SK-N-SH (cell line): ENCODE measurements at regions not wholly inside any gene's neighbourhood (a gene's known extent, or its start where the extent isn't known, plus 50 kb on each side); places are given as distances from the start of the nearest gene placed in this dataset.

Experiments
- CTCF ChIA-PET: fragments of 300-600, 350-600 bp; formaldehyde crosslinking; extraction: SDS; loops from one replicate; lab custom pipeline; 2021; lab: Yijun Ruan, JAX
- POLR2A ChIA-PET: fragments of 350-600 bp; sonication (Branson Sonifier 250); formaldehyde crosslinking; extraction: SDS; loops from one replicate; lab custom pipeline; 2020; ENCODE audit warnings: antibody characterized with exemption, inconsistent platforms; lab: Yijun Ruan, JAX
- DNase-seq: peaks from one replicate; pipeline ENCODE4 v3.0.0; 2012
- H2AFZ ChIP-seq: fragments of 200-600 bp; sonication (generic); 2 replicates; pipeline ENCODE4 v1.8.1; 2016; ENCODE audit warnings: antibody characterized with exemption, mild to moderate bottlenecking, low read depth
- H3F3A ChIP-seq: fragments of 200-600 bp; sonication (generic); replicated peaks from 2 replicates; pipeline ENCODE3; 2016; ENCODE audit warnings: antibody characterized with exemption, mild to moderate bottlenecking; ENCODE audit not compliant: insufficient read depth
- H3K27ac ChIP-seq, 2 experiments: fragments of 200-500 bp in 1 of 2; fragments of 200-600 bp in 1 of 2; sonication (Bioruptor generic) in 1 of 2; sonication (generic), shearing (Covaris generic) in 1 of 2; 2 replicates each; pipeline versions ENCODE4 v1.5.1 to v1.6.1; 2014 to 2016; ENCODE audit warnings: low read depth in 2 of 2, inconsistent platforms in 1 of 2, low read length in 1 of 2, mild to moderate bottlenecking in 1 of 2, mixed read lengths in 1 of 2
- H3K27me3 ChIP-seq: fragments of 200-600 bp; sonication (generic), shearing (Covaris generic); 2 replicates; pipeline ENCODE4 v1.6.1; 2016; ENCODE audit warnings: mixed run types; ENCODE audit not compliant: insufficient read depth
- H3K36me3 ChIP-seq, 2 experiments: fragments of 200-500 bp in 1 of 2; fragments of 200-600 bp in 1 of 2; sonication (Bioruptor generic) in 1 of 2; sonication (generic) in 1 of 2; replicated peaks in 1 of 2; 2 replicates each; pipeline versions ENCODE3 to v1.5.1; 2014 to 2016; ENCODE audit warnings: low read length in 1 of 2, mild to moderate bottlenecking in 1 of 2; ENCODE audit not compliant: insufficient read depth in 2 of 2, control insufficient read depth in 1 of 2
- H3K4me1 ChIP-seq, 2 experiments: fragments of 200-500 bp in 1 of 2; fragments of 200-600 bp in 1 of 2; sonication (Bioruptor generic) in 1 of 2; sonication (generic), shearing (Covaris generic) in 1 of 2; 2 replicates each; pipeline versions ENCODE4 v1.5.1 to v1.6.1; 2014 to 2016; ENCODE audit warnings: low read depth in 1 of 2, low read length in 1 of 2, mixed run types in 1 of 2; ENCODE audit not compliant: insufficient read depth in 2 of 2, control insufficient read depth in 1 of 2
- H3K4me2 ChIP-seq: fragments of 200-600 bp; sonication (generic), shearing (Covaris generic); 2 replicates; pipeline ENCODE4 v1.6.1; 2017; ENCODE audit warnings: mixed run types
- H3K4me3 ChIP-seq, 2 experiments: fragments of 200-500 bp in 1 of 2; fragments of 200-600 bp in 1 of 2; sonication (Bioruptor generic) in 1 of 2; sonication (generic), shearing (Covaris generic) in 1 of 2; 2 replicates each; pipeline versions ENCODE4 v1.5.1 to v1.8.1; 2014 to 2016; ENCODE audit warnings: low read depth in 2 of 2, inconsistent platforms in 1 of 2, low read length in 1 of 2, mild to moderate bottlenecking in 1 of 2, mixed read lengths in 1 of 2, moderate library complexity in 1 of 2
- H3K79me2 ChIP-seq: fragments of 200-600 bp; sonication (generic); 2 replicates; pipeline ENCODE4 v1.8.1; 2017; ENCODE audit warnings: mild to moderate bottlenecking; ENCODE audit not compliant: insufficient read depth
- H3K9ac ChIP-seq: fragments of 200-600 bp; sonication (generic); 2 replicates; pipeline ENCODE4 v1.6.1; 2017; ENCODE audit warnings: mixed run types
- H3K9me2 ChIP-seq: fragments of 200-600 bp; sonication (generic); 2 replicates; pipeline ENCODE4 v1.6.1; 2017; ENCODE audit warnings: mixed run types
- H3K9me3 ChIP-seq: fragments of 200-600 bp; sonication (generic); 2 replicates; pipeline ENCODE4 v1.6.1; 2017; ENCODE audit warnings: mixed run types, mild to moderate bottlenecking, moderate library complexity
- H4K20me1 ChIP-seq: fragments of 200-600 bp; sonication (generic); 2 replicates; pipeline ENCODE4 v1.6.1; 2017; ENCODE audit warnings: mild to moderate bottlenecking, mixed run types; ENCODE audit not compliant: insufficient read depth
- CHD2 ChIP-seq: fragments of 150-350 bp; IDR thresholded peaks from 2 replicates; pipeline ENCODE4 v1.6.1; 2018; ENCODE audit warnings: low read length; ENCODE audit not compliant: partially characterized antibody
- CTCF ChIP-seq: fragments of 200-600 bp; sonication (generic); IDR thresholded peaks from 2 replicates; pipeline ENCODE4 v1.6.1; 2017; ENCODE audit warnings: antibody characterized with exemption, mild to moderate bottlenecking, moderate library complexity
- ELF1 ChIP-seq: IDR thresholded peaks from 2 replicates; pipeline ENCODE4 v1.4.0; 2012
- GABPA ChIP-seq: IDR thresholded peaks from 2 replicates; pipeline ENCODE4 v1.4.0; 2012; ENCODE audit warnings: low read depth, mild to moderate bottlenecking
- GATA2 ChIP-seq: sonication (generic); formaldehyde crosslinking; IDR thresholded peaks from 2 replicates; pipeline ENCODE4 v1.5.0; 2020; ENCODE audit warnings: mild to moderate bottlenecking, missing genetic modification reagents
- JUND ChIP-seq: IDR thresholded peaks from 2 replicates; pipeline ENCODE4 v1.4.0; 2012
- MEF2A ChIP-seq: IDR thresholded peaks from 2 replicates; pipeline ENCODE4 v1.4.0; 2012; ENCODE audit warnings: low read depth, borderline replicate concordance
- NFIC ChIP-seq: IDR thresholded peaks from 2 replicates; pipeline ENCODE4 v1.4.0; 2012; ENCODE audit warnings: borderline replicate concordance
- RCOR1 ChIP-seq: fragments of 150-350 bp; IDR thresholded peaks from 2 replicates; pipeline ENCODE4 v1.6.1; 2017; ENCODE audit warnings: antibody characterized with exemption, low read length
- REST ChIP-seq: IDR thresholded peaks from 2 replicates; pipeline ENCODE4 v1.6.1; 2012; ENCODE audit warnings: mild to moderate bottlenecking, low read depth, low read length, moderate library complexity
- RXRA ChIP-seq: IDR thresholded peaks from 2 replicates; pipeline ENCODE4 v1.4.0; 2012; ENCODE audit warnings: low read depth, mild to moderate bottlenecking, borderline replicate concordance
- SIN3A ChIP-seq: IDR thresholded peaks from 2 replicates; pipeline ENCODE4 v1.6.1; 2012; ENCODE audit warnings: low read depth, mild to moderate bottlenecking, low read length, moderate library complexity, borderline replicate concordance
- TAF1 ChIP-seq: IDR thresholded peaks from 2 replicates; pipeline ENCODE4 v1.6.1; 2012; ENCODE audit warnings: low read depth, mild to moderate bottlenecking, low read length, moderate library complexity, borderline replicate concordance
- ZBTB33 ChIP-seq: IDR thresholded peaks from 2 replicates; pipeline ENCODE4 v1.4.0; 2012; ENCODE audit warnings: low read depth, borderline replicate concordance
- WGBS: methylation state at CpG from one replicate; pipeline ENCODE4 v1.1.6; 2017; ENCODE audit warnings: low lambda C conversion rate; 5-methylcytosine and 5-hydroxymethylcytosine counted together

GRCh38 chr16:6690741-6691140 is 641.9 kb upstream of the RBFOX1 start:
- no peak overlapping the region for H3K4me2 ChIP-seq
- no peak for TF ChIP-seq RXRA
- no peak for TF ChIP-seq RCOR1
- TF ChIP-seq GABPA, result no peak
- no peak for TF ChIP-seq SIN3A
- no peak for TF ChIP-seq GATA2 (CRISPR knock-in tag)
- TF ChIP-seq REST, result no peak
- no peak for TF ChIP-seq ELF1
- TF ChIP-seq CHD2, result no peak
- TF ChIP-seq NFIC, result no peak
- no peak for TF ChIP-seq ZBTB33
- TF ChIP-seq MEF2A, result no peak
- no peak for TF ChIP-seq JUND
- TF ChIP-seq CTCF, result no peak
- TF ChIP-seq TAF1, result no peak
- H3K79me2 ChIP-seq, result no peaks in the 10 kb centered on the region
- no peak overlapping the region for H3K9ac ChIP-seq
- H3F3A ChIP-seq, result no peaks in the 10 kb centered on the region
- H3K9me3 ChIP-seq, result no peaks in the 10 kb centered on the region
- no peak overlapping the region for H3K27ac ChIP-seq
- POLR2A ChIA-PET, result no interaction called here
- CTCF ChIA-PET, result interaction anchor here (2.1 kb wide), 1 partner anchor 8 kb away, joined by 10 read pairs; no protein-coding TSS in a partner anchor
- H3K9me2 ChIP-seq, result no peaks in the 10 kb centered on the region
- no peak for DNase-seq
- H3K4me1 ChIP-seq, result no peaks in the 10 kb centered on the region
- WGBS, result 10% methylated on average over 4 of the region's 4 CpGs
- no peak overlapping the region for H2AFZ ChIP-seq
- no peaks in the 10 kb centered on the region for H3K27me3 ChIP-seq
- no peaks in the 10 kb centered on the region for H4K20me1 ChIP-seq
- H3K4me3 ChIP-seq, result no peak overlapping the region
- H3K36me3 ChIP-seq, result no peaks in the 10 kb centered on the region
